ENCODE measurements at regions not wholly inside any gene's neighbourhood (a gene's known extent, or its start where the extent isn't known, plus 50 kb on each side); places are given as distances from the start of the nearest gene placed in this dataset.

DNA sequence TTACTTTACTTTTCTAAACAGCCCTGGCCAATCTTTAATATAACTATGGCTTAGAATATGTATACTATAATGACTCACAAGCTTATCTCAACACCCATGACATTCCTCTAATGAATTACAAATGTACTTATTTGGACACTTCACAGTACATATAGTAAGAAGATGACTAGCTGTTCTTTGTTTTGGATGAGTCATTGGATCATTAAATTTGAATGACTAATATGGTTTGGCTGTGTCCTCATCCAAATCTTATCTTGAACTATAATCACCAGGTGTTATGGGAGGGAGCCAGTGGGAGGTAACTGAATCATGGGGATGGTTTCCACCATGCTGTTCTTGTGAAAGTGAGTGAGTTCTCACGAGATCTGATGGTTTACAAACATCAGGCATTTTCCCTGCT lies 807.5 kb upstream of the SORCS1 start:
- DNase-seq: no peak
- H3K36me3 ChIP-seq (ENCODE audit: control insufficient read depth in 2 of 3, insufficient read depth in 3 of 3, low read length in 3 of 3): no peaks in the 10 kb centered on the region
- intact Hi-C loops (cut with DNase I): no loop called here
- H3K4me3 ChIP-seq (ENCODE audit: low read length in 3 of 3): no peak overlapping the region
- TF ChIP-seq CTCF (IDR thresholded peaks at IDR 0.05; ENCODE audit: borderline replicate concordance, extremely low read depth, insufficient read depth): no peak
- no peak overlapping the region for H3K27ac ChIP-seq (ENCODE audit: low read depth in 2 of 2, low read length in 2 of 2)
- H3K4me1 ChIP-seq (ENCODE audit: control insufficient read depth in 2 of 3, insufficient read depth in 2 of 3, low read depth in 1 of 3, low read length in 3 of 3): no peaks in the 10 kb centered on the region
- no peak overlapping the region for H3K9ac ChIP-seq (ENCODE audit: low read length in 3 of 3)
- H3K27me3 ChIP-seq (ENCODE audit: control insufficient read depth, insufficient read depth, low read length): no peaks in the 10 kb centered on the region
- FAIRE-seq: no peak
- H3K9me3 ChIP-seq (ENCODE audit: control insufficient read depth in 2 of 3, insufficient read depth in 1 of 3, low read length in 3 of 3): no peaks in the 10 kb centered on the region

GRCh38 chr10:107971411-107971810 lies 806.9 kb upstream of the SORCS1 start:
- intact Hi-C loops (cut with DNase I): no loop called here
- Histone ChIP-seq H3K4me1 (ENCODE audit: control insufficient read depth in 2 of 3, insufficient read depth in 2 of 3, low read depth in 1 of 3, low read length in 3 of 3) (no peaks in the 10 kb centered on the region), H3K27me3 (ENCODE audit: control insufficient read depth, insufficient read depth, low read length) (no peaks in the 10 kb centered on the region), H3K4me3 (ENCODE audit: low read length in 3 of 3) (no peak overlapping the region), H3K36me3 (ENCODE audit: control insufficient read depth in 2 of 3, insufficient read depth in 3 of 3, low read length in 3 of 3) (no peaks in the 10 kb centered on the region), H3K9me3 (ENCODE audit: control insufficient read depth in 2 of 3, insufficient read depth in 1 of 3, low read length in 3 of 3) (no peaks in the 10 kb centered on the region), H3K27ac (ENCODE audit: low read depth in 2 of 2, low read length in 2 of 2) (no peak overlapping the region), H3K9ac (ENCODE audit: low read length in 3 of 3) (no peak overlapping the region)
- FAIRE-seq (no peak), DNase-seq (no peak)
- TF ChIP-seq CTCF (IDR thresholded peaks at IDR 0.05; ENCODE audit: borderline replicate concordance, extremely low read depth, insufficient read depth): no peak

- DNase-seq (no peak), FAIRE-seq (no peak)
- Histone ChIP-seq H3K4me1 (ENCODE audit: control insufficient read depth in 2 of 3, insufficient read depth in 2 of 3, low read depth in 1 of 3, low read length in 3 of 3) (no peaks in the 10 kb centered on the region), H3K27ac (ENCODE audit: low read depth in 2 of 2, low read length in 2 of 2) (no peak overlapping the region), H3K36me3 (ENCODE audit: control insufficient read depth in 2 of 3, insufficient read depth in 3 of 3, low read length in 3 of 3) (no peaks in the 10 kb centered on the region), H3K4me3 (ENCODE audit: low read length in 3 of 3) (no peak overlapping the region), H3K9me3 (ENCODE audit: control insufficient read depth in 2 of 3, insufficient read depth in 1 of 3, low read length in 3 of 3) (no peaks in the 10 kb centered on the region), H3K27me3 (ENCODE audit: control insufficient read depth, insufficient read depth, low read length) (no peaks in the 10 kb centered on the region), H3K9ac (ENCODE audit: low read length in 3 of 3) (no peak overlapping the region)
- TF ChIP-seq CTCF (IDR thresholded peaks at IDR 0.05; ENCODE audit: borderline replicate concordance, extremely low read depth, insufficient read depth): no peak
- intact Hi-C loops (cut with DNase I): no loop called here
These were observed 806.0 kb upstream of the SORCS1 start for GRCh38 chr10:107970512-107970911.

- Histone ChIP-seq H3K27ac (ENCODE audit: low read depth in 2 of 2, low read length in 2 of 2) (no peak overlapping the region), H3K4me3 (ENCODE audit: low read length in 3 of 3) (no peak overlapping the region), H3K9ac (ENCODE audit: low read length in 3 of 3) (no peak overlapping the region), H3K9me3 (ENCODE audit: control insufficient read depth in 2 of 3, insufficient read depth in 1 of 3, low read length in 3 of 3) (no peaks in the 10 kb centered on the region), H3K27me3 (ENCODE audit: control insufficient read depth, insufficient read depth, low read length) (no peaks in the 10 kb centered on the region), H3K4me1 (ENCODE audit: control insufficient read depth in 2 of 3, insufficient read depth in 2 of 3, low read depth in 1 of 3, low read length in 3 of 3) (no peaks in the 10 kb centered on the region), H3K36me3 (ENCODE audit: control insufficient read depth in 2 of 3, insufficient read depth in 3 of 3, low read length in 3 of 3) (no peaks in the 10 kb centered on the region)
- FAIRE-seq: no peak
- no peak for DNase-seq
- no peak for TF ChIP-seq CTCF (IDR thresholded peaks at IDR 0.05; ENCODE audit: borderline replicate concordance, extremely low read depth, insufficient read depth)
- intact Hi-C loops (cut with DNase I): no loop called here
These were observed 805.4 kb upstream of the SORCS1 start for GRCh38 chr10:107969936-107970335.

Measured in kidney (tissue), 13 donors.